ENCODE measurements at regions not wholly inside any gene's neighbourhood (a gene's known extent, or its start where the extent isn't known, plus 50 kb on each side); places are given as distances from the start of the nearest gene placed in this dataset.
"Not testable (repeated sequence)": the region's sequence is repeated elsewhere in the genome, so short reads cannot be mapped to it uniquely, and the experiment has no call there.

- no peak for DNase-seq
These were observed 429.4 kb upstream of the DIPK2B start for GRCh38 chrX:45630078-45630477.

- DNase-seq: no peak
These were observed 427.4 kb upstream of the DIPK2B start for GRCh38 chrX:45628041-45628440.

GRCh38 chrX:45623266-45623665 lies 422.6 kb upstream of the DIPK2B start:
- DNase-seq: no peak

GRCh38 chrX:45622538-45622937 lies 421.9 kb upstream of the DIPK2B start:
- no peak for DNase-seq

- DNase-seq: no peak
These were observed 421.4 kb upstream of the DIPK2B start for GRCh38 chrX:45622042-45622423.

GRCh38 chrX:45621376-45622041 lies 420.8 kb upstream of the DIPK2B start:
- no peak for DNase-seq

- no peak for DNase-seq
These were observed 418.6 kb upstream of the DIPK2B start for GRCh38 chrX:45619290-45619689.

- not testable (repeated sequence) for DNase-seq
These were observed 414.9 kb upstream of the DIPK2B start for GRCh38 chrX:45615591-45615990.

- DNase-seq: no peak
These were observed 414.2 kb upstream of the DIPK2B start for GRCh38 chrX:45614853-45615252.

- DNase-seq: no peak
These were observed 401.5 kb upstream of the DIPK2B start for GRCh38 chrX:45602151-45602550.

- DNase-seq: no peak
These were observed 400.4 kb upstream of the DIPK2B start for GRCh38 chrX:45601052-45601451.

GRCh38 chrX:45598861-45599260 lies 398.2 kb upstream of the DIPK2B start:
- DNase-seq: no peak

GRCh38 chrX:45596188-45596808 lies 395.6 kb upstream of the DIPK2B start:
- no peak for DNase-seq

GRCh38 chrX:45592101-45592500 lies 391.4 kb upstream of the DIPK2B start:
- no peak for DNase-seq

- DNase-seq: no peak
These were observed 391.0 kb upstream of the DIPK2B start for GRCh38 chrX:45591650-45592049.

- DNase-seq: no peak
These were observed 384.0 kb upstream of the DIPK2B start for GRCh38 chrX:45584717-45585116.

GRCh38 chrX:45577361-45577760 lies 376.7 kb upstream of the DIPK2B start:
- no peak for DNase-seq

- no peak for DNase-seq
These were observed 370.8 kb upstream of the DIPK2B start for GRCh38 chrX:45571453-45571852.

- DNase-seq: no peak
These were observed 365.8 kb upstream of the DIPK2B start for GRCh38 chrX:45566456-45566855.

- no peak for DNase-seq
These were observed 356.7 kb upstream of the DIPK2B start for GRCh38 chrX:45557387-45557786.

- no peak for DNase-seq
These were observed 354.1 kb upstream of the DIPK2B start for GRCh38 chrX:45554736-45555135.

- DNase-seq: no peak
These were observed 352.7 kb upstream of the DIPK2B start for GRCh38 chrX:45553417-45553816.

GRCh38 chrX:45546697-45547096 lies 346.0 kb upstream of the DIPK2B start:
- not testable (repeated sequence) for DNase-seq

GRCh38 chrX:45540181-45540580 lies 339.5 kb upstream of the DIPK2B start:
- no peak for DNase-seq

- no peak for DNase-seq
These were observed 337.3 kb upstream of the DIPK2B start for GRCh38 chrX:45537936-45538335.

Data from CD4-positive, alpha-beta T cell treated with Interleukin-17A for 4 hours (primary cell).